HG03066 (cell line): ENCODE measurements at regions not wholly inside any gene's neighbourhood (a gene's known extent, or its start where the extent isn't known, plus 50 kb on each side); places are given as distances from the start of the nearest gene placed in this dataset.
"Not testable (repeated sequence)": the region's sequence is repeated elsewhere in the genome, so short reads cannot be mapped to it uniquely, and the experiment has no call there.

Experiments
- ATAC-seq: cut with Tn5 transposase; IDR thresholded peaks from one replicate; pipeline ENCODE4 v1.9.1; 2021; ENCODE audit warnings: low read depth; ENCODE audit not compliant: unreplicated experiment

DNA sequence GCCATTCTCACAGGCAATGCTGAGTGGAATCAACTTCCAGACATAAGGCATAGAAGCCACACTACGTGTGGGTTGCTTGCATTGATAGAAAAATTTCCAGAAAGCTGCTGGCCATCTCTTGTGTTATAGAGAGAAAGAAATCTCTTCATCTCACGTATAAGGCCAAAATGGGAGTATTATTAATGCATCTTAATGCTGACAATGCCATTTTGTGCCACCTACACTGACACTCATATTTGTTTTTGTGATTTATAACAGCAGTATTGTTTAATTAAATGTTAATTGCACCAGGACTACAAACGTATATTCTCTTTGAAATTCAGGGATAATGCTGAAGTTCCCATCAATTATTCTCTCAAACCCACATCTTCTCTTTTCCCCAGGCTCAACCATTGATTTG lies 56.1 kb upstream of the TMEM132D start:
- ATAC-seq = no peak

DNA sequence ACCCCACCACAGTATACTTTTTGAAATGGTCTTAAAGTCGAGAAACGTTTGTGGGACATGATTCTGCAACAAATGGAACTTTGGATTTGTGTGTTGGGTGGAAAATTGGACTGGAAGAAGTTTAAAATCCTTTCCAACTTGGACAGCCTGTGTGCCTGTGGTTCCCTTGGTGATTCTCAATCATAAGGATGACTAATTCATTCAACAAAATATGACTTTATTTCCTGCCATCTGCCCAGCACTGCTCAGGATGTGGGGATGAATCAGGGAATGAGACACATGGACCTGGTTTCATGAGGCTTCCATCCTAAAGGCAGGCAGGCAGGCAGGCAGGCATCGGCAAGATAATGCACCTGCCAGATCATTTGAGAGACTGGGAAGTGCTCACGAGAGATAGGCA lies 57.3 kb upstream of the TMEM132D start:
- no peak for ATAC-seq

DNA sequence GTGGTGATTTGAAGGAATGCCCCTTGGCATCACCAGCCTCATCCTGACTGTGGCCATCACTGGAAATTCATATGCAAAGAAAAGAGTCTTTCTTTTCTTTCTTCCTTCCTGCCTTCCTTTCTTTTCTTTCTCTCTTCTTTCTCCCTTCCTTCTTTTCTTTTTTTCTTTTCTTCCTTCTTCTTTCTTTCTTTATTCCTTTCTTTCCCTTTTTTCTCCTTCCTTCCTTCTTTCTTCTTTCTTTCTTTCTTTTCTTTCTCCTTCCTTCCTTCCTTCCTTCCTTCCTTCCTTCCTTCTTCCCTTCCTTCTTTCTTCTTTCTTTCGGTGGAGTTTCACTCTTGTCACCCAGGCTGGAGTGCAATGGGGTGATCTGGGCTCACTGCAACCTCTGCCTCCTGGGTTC lies 58.0 kb upstream of the TMEM132D start:
- no peak for ATAC-seq

DNA sequence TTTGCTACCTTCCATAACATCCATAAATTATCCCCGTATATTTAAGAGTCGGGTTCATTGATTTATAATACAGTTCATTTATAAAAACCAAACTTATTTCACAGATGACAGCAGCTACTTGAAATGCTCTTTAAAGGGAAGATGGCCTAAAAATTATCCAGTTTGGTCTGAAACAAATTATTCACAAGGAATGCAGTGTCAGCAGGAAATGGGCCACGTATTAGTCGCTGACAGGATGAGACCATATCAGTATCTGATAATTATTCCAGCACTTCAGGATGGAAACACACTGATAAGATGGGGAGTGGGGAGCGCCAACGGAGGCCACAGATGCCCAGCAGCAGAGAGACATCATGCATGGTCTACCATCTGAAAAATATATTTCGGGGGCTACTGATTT lies 60.5 kb upstream of the TMEM132D start:
- ATAC-seq = no peak

DNA sequence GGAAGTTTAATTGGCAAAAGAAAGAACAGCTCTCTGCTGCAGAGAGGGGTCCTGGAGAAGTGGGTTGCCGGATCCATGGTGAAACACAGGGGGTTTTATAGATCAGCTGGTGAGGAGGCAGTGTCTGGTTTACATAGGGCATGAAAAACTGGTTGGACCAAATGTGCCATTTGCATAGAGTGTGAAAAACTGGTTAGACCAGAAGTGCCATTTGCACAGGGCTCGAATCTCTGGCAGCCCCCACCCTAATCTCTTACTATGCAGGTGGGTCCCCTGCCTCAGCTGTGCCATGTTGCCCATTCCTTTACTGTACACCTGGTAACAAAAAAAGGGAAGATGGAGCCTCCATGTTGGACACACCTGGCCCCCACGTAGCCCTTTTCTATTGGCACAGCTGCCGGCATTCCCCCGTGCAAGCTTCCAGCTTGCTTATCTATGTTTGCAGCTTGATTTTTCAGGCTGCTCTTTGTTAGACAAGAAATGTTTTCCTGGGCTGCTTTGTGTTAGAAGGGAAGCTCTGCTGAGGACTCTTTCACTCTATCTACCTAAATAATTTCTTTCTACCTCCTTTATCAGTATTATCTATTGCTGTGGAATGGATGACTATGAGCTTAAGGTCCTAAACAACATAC lies 61.1 kb upstream of the TMEM132D start:
- no peak for ATAC-seq

DNA sequence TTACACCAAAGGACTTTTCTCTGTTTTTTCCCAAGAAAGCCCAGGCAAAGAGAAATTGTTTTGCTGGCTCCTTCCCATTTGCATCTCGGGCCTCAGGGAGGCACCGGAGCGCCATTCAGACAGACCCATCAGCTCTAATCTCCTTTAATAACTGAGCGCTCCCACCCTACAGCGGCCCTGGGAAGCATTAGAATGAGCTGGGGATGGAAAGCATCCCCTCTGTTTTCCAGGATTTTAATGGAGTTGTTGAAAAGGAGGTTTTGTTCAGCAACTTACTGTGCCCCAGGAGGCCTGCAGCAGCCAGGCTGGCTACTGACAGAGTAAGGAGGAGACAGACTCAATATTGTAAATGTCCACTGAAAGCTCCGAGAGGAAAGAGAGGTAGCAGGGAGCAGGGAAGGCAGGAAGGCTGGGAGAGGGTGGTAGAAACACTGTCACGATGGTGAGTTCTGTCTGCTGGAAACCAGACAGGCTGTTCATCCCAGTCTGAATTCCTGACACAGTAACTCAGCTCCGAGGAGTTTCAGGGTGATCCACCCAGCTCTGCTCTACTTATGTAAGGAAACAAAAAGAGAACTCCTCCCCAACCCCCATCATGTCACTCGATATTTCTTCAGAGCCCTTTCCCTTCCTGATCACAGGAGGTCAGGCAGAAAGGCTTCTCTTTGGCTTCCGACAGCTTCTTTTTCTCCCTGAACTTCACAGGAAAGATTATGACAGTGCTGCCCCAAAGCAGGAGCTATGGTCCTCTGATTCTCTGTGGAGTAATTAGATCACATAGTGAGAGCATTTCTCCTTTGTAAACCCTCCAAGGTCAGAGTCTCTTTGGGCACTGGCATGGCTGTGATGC lies 62.5 kb upstream of the TMEM132D start:
- ATAC-seq = no peak

DNA sequence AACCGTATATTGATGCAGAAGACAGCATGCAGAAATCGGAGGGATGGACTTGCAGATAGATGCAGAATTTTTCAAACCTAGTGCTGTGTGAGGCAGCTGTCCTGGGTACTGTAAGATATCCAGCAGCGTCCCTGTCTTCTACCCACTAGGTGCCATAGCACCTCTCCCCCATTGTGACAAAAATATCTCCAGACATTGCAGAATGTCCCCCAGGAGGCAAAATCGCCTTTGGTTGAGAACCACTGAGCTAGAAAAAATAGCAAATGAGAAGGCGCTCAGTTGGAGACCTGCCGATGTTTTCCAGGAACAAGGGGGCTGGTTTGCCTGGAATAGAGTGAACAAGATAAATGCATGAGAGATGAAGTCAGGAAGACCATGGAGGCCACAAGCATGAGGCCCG lies 67.9 kb upstream of the TMEM132D start:
- ATAC-seq = no peak

DNA sequence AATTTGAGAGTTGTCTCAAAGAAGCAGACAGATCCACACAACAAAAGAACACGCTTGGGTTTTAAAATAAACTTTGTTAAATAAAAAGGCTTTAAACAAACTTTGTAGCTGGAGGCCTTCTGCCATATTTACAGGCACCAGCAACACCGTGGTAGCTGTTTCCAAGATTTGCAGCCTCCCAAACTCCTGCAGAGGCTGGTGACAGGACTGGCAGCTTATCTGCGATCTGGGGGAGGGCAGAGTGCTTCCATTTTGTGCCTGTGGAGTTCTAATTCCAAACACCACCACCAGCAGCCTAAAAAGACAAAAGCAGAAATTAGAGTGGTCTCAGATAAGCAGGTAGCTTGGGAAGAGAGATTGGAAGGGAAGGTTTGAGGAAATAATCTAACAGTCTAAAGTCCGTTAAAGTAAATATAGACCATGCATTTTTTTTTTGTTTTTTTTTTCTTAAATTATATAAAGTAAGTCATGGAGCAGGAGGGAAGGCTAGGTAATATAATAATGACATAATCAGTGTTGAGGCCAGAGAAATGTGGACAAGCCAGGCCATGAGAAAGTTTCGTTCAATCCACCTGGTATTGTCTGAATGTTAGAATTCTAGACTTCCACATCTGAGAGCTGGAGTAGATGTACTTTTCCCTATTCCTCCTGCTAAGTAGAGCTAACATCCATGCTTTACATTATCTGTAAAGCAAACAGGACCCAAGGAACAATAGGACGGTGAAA lies 69.6 kb upstream of the TMEM132D start:
- ATAC-seq = no peak

DNA sequence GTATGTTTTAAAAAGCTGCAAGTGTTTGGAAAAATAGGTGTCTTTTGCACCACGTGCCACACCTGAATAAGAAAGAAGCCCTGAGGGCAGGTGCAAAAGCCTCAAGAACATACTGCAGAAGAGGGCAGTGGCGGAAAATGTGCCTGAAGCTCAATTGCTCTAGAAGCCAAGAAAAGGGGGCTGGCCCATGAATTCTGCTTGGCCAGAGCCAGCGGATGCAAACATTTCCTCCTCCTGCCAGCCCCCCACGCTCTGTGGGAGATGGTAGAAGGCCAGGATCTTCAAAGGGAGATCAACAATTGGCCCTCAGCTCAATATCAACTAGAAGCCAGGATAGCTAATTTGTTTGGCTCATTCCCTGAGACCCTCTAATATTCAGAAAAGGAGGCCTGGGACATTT lies 80.3 kb upstream of the TMEM132D start:
- ATAC-seq = no peak

DNA sequence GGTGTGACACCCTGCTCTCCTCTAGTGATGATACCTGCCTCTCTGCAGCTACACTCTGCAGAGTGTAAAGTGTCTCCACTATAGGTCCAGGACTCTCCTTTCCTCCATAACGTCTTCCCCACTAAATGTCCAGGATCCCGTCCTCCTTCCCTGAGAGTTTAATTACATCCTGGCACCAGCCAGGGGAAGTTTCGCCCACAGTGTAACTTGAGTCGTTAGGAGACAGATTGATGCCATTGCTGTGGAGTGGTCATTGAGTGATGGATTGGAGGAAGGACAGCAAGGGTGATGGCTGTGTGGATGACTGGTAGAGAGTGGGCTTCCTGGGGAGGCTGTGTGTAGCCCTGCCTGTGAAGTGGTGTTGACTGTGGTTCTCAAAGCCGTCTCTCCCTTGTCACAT lies 84.0 kb upstream of the TMEM132D start:
- ATAC-seq = no peak

DNA sequence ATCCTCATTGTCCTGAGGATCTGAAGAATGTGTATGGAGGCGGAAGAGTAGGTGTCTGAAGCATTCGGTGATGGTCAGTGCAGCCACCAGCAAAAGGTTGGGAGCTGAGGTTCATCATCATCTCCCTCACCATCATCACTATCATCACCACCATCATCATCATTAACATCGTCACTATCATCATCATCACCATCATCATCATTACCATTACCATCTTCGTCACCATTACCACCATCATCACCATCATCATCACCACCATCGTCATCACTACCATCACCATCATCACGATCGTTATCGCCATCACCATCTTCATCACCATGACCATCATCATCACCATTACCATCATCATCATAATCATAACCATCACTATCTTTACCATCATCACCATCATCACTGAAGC lies 90.8 kb upstream of the TMEM132D start:
- no peak for ATAC-seq

DNA sequence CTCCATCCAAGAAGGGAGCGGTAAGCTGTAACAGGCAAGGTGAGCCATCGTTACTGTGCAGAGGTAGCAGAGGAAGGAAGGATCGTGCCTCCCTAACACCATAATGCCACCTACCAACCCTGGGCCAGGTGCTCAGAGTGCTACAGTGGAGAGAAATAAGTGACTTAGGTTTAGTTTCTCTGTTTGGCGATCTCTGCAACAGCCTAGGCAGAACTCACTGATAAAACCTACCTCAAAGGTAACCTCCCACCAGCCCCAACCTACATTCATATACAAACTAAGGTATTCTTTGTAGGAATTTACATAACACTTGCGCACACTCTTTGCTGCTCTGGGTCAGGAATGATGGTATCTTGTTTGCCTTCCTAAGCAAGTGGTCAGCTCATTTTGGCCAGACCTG lies 93.4 kb upstream of the TMEM132D start:
- no peak for ATAC-seq

DNA sequence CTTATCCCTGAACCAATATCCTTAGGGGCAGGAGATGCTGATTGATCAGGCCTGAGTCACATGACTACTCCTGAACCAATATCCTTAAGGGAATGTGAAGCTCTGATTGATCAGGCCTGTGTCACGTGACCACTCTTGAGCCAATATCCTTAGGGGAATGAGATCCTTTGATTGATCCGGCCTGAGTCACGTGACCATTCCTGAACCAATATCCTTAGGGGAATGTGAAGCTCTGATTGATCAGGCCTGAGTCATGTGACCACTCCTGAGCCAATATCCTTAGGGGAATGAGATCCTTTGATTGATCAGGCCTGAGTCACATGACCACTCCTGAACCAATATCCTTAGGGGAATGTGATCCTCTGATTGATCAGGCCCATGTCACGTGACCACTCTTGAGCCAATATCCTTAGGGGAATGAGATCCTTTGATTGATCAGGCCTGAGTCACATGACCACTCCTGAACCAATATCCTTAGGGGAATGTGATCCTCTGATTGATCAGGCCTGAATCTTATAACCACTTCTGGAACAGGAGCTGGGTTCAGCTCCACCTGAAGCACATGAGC lies 100.6 kb upstream of the TMEM132D start:
- ATAC-seq = not testable (repeated sequence)

DNA sequence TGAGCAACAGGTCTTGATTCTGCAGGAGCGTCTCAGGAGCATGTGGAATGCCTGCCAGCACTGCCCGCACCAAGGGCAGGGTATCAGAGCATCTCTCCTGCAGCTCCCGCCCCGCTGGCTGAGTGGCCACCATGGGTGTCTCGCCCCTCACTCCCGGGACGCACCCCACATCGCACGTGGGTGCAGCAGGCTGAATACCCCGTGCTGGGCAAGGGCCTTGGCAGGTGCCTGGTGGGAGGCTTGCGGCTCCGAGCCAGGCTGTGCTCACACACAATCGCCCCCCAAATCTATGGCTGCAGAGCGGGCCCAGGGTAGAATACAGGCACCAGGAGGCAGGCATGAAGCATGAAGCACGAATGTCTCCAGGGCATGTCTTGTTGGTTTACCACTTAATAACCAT lies 103.9 kb upstream of the TMEM132D start:
- no peak for ATAC-seq

DNA sequence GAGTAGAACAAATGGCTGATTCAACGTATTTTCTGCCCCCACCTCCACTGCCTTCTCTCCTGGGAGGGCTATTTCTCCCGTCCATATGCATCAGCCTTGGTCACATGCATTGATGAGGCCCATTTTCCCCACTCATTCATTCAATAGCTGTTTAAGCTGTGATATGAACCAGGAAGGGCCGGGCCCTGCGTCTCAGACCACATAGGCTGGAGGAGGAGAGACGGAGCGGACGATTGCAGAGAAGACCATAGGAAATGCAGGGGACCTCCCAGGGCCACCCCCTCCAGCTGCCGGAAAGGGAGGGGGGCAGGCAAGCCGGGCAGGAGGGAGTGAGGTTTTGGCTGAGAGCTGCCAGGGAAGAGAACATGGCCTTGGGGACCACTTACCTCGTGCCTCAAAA lies 104.4 kb upstream of the TMEM132D start:
- no peak for ATAC-seq

DNA sequence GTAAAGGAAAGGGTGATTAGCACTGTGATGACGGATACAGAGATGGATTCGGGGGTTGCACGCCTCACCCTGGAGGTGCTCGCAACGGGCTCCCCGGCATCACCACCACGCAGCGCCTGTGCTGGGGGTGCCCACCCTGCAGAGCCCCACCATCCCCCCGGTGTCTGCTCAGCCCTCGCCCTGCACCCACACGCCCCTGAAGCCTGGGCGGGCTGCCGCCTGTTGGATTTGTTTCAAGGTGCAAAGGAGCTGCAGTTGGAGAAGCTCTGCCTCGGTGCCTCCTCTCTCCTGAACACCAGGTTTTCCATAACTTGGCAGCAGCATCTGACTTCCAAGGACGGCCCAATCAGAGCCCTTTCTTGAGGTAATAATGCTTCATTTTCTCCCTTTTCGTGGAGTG lies 106.1 kb upstream of the TMEM132D start:
- no peak for ATAC-seq

DNA sequence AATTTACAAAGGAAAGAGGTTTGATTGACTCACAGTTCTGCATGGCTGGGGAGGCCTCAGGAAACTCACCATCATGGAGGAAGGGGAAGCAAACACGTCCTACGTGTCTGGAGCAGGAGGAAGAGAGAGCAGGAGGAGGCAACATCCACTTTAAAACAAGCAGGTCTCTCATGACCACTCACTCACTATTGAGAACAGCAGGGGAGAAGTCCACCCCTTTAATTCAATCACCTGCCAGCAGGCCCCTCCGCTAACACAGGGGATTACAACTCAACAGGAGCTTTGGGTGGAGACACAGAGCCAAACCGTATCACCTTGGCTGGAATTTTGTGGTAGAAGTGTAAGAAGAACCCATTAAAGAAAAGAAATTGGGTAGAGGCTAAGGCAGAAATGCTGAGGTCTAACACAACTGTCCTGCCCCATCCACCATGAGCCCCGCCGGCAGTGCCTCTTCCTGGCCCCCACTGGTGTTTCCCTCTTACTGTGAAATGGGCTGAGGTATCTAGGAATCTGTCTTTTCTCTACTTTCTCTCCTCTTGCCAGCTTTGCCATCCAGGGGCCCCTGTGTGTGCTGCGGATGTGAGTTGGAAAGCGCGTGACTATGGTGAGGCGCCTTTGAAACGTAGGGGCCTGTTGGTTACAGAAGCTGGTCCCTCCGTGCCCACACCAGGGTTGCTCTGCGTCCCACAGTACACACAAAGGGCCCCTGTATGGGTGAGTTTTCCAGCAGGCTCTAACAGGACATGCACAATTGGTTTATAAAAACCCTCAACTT lies 108.0 kb upstream of the TMEM132D start:
- ATAC-seq = no peak

DNA sequence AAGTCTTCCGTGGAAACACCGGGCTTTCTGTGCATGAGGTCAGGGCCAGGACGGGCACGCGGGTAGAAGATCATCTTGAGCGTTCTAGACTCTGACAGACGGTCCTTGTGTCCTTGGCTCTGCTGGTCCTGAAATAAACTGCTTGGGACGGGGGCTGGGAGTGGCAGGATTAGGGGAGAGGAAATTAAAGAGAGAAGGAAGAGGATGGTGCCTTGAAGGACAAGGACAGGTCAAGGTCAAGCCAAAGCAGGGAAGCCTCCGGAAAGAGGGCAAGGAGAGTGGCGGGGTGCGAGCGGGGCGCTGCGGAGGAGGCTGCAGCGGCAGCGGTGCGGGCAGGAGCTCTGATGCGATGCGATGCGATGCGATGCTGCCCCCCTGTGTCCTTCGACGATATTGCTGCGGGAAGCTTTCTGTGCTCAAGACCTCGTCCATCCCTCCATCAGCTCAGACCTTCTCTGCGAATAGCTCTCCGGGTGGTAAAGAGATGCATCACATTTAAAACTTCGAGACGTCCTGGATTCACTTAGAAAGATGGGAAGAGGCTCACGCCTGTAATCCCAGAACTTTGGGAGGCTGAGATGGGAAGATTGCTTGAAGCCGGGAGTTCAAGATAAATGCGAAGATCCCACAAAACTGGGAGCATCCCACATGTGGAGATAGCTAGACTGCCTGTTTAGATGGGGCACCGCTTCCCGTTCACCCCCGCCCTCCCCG lies 110.1 kb upstream of the TMEM132D start:
- peak; percentile 66 for ATAC-seq

DNA sequence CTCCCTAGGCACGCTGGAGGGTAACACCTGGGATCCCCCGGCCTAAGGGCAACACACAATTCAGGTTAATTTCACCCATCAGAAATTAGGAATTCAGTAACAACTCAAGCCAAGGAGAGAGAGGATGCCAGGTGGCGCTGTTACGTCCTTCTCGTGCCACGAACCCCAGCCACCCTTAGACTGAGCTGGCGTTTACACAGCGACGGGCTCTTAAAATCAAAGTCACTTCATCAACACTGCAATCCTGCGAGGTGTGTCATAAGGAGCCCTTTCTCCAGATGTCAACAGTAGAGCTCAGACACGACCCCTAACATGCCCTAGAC lies 110.6 kb upstream of the TMEM132D start:
- ATAC-seq = no peak

DNA sequence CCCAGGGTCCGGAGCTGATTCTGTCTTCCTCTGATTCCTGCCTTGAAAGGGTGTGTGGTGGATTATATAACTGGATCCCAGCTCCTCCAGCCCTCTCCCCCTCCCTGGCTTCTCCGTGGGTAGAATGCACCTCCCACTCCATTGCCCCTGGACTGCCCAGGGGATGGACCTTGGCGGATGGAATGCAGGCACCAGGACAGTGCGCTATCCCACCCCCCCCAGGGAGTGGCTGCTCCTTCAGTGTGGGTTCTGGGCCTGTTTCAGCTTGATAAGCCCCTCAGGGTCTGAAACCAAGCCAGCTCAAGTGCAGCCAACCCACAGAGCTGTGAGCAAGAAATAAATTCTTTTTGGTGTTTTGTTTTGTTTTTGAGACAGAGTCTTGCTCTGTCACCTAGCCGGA lies 112.4 kb upstream of the TMEM132D start:
- no peak for ATAC-seq
